Thoracic aorta (tissue), 2 donors: ENCODE measurements at regions not wholly inside any gene's neighbourhood (a gene's known extent, or its start where the extent isn't known, plus 50 kb on each side); places are given as distances from the start of the nearest gene placed in this dataset.
"Not testable (repeated sequence)": the region's sequence is repeated elsewhere in the genome, so short reads cannot be mapped to it uniquely, and the experiment has no call there.

Source experiments
- ATAC-seq: fragments of 150-250 bp; one replicate; pipeline ENCODE4 v1.8.0; 2017; ENCODE audit warnings: low read depth; ENCODE audit not compliant: insufficient number of reproducible peaks, low FRiP score
- DNase-seq: peaks from one replicate; pipeline ENCODE4 v3.0.0-alpha.2; 2020; ENCODE audit warnings: low spot score
- H3K27ac ChIP-seq, 2 donors: fragments of 200-600 bp; sonication (generic); 1 replicate in 1 of 2; 2 replicates in 1 of 2; pipeline ENCODE4 v1.5.1; 2016; ENCODE audit warnings: mild to moderate bottlenecking in 2 of 2, moderate library complexity in 2 of 2
- H3K27me3 ChIP-seq: fragments of 200-600 bp; sonication (generic); replicated peaks from 2 replicates; pipeline ENCODE4 v1.6.0; 2016; ENCODE audit warnings: mild to moderate bottlenecking; ENCODE audit not compliant: insufficient read depth
- H3K36me3 ChIP-seq: fragments of 200-600 bp; sonication (generic); one replicate; pipeline ENCODE4 v1.5.1; 2016
- H3K4me1 ChIP-seq, 2 donors: fragments of 200-600 bp; sonication (generic); 1 replicate in 1 of 2; 2 replicates in 1 of 2; pipeline versions ENCODE4 v1.5.1 to v1.6.0; 2016; ENCODE audit warnings: low read depth in 2 of 2, mild to moderate bottlenecking in 1 of 2; ENCODE audit not compliant: control insufficient read depth in 1 of 2
- H3K4me3 ChIP-seq: fragments of 200-600 bp; sonication (generic); 2 replicates; pipeline ENCODE4 v1.5.1; 2016; ENCODE audit warnings: mild to moderate bottlenecking
- H3K9me3 ChIP-seq: fragments of 200-600 bp; sonication (generic); 2 replicates; pipeline ENCODE4 v1.5.1; 2016
- CTCF ChIP-seq: fragments of 200-600 bp; sonication (generic); IDR thresholded peaks from one replicate; pipeline ENCODE4 v1.5.1; 2019; ENCODE audit warnings: antibody characterized with exemption

DNA sequence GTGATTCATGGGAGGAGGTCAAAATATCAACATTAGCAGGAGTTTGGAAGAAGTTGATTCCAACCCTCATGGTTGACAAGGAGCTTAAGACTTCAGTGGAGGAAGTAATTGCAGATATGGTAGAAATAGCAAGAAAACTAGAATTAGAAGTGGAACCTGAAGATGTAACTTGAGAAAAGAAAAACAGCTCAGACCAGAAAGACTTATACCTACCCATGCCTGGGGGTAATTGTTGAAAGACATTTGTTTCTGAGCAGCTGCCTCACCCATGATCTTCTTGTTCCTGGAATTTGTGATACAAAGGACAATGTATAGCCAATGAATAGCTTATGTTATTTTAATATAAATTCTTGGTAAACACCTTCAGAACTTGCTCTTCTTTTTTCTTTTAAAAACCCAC lies 128.6 kb downstream of the LRIG2 start:
- no peak overlapping the region for H3K4me3 ChIP-seq
- DNase-seq (no peak), ATAC-seq (no peak)
- TF ChIP-seq CTCF: no peak
- no peaks in the 10 kb centered on the region for H3K27me3 ChIP-seq
- H3K36me3 ChIP-seq: no peaks in the 10 kb centered on the region
- H3K9me3 ChIP-seq: peaks cover 3% of the 10 kb centered on the region
- no peaks in the 10 kb centered on the region for H3K4me1 ChIP-seq
- H3K27ac ChIP-seq: no peak overlapping the region

DNA sequence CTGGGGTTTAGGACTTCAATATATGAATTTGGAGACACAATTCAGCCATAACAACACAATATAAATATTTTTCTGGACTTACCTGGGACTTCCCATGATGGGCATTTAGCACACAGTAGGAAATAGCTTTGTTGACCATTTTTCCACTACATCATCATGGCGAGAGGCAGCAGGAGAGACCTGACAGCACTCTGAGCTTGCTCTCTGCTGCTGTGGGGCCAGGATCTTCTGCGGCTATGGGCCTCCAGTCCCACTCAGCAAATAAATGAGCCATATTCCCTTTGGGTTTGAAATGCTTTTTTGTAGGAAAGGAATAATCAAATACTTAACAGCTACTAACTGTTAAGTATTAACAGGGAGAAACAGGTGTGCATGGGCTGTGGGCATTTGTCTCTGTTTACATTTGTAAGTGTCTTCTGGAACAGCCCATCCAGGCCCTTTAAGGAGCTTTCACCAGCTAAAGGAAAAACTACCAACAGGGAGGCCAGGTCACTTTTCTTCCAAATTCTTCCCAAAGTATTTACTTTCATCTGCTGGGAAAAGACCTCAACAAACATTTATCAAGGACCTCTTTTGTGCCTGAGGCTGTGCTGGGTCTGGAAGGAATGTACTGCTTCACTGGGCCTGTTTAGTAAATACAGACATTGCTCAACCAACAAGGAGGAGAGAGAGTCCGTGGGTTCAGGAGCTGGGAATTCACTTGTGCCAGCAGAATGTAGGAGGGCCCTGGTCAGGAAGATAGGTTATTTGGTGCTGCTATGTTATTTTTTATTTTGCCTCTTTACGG lies 133.2 kb downstream of the LRIG2 start:
- TF ChIP-seq CTCF: no peak

DNA sequence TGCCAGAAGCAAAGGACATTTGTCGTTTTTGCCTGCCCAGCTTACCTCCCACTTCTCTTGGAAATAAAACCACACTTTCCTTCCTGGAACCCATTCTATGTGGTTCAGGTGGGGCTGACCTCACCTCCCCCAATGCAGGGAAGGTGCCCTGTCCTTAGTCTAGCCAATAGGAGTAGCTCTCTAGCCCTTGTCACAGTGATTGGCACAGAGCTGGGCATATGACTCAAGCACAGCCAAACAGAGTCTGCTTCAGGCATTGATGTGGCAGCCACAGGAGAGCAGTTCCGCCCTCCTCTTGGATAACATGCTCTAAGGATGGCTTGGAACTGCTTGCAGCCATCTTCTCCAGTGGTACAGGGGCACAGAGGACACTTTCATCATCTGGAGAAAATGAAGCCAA lies 134.0 kb downstream of the LRIG2 start:
- TF ChIP-seq CTCF: no peak
- Histone ChIP-seq H3K27me3 (no peaks in the 10 kb centered on the region), H3K9me3 (peaks cover 3% of the 10 kb centered on the region), H3K27ac (no peak overlapping the region), H3K36me3 (no peaks in the 10 kb centered on the region), H3K4me3 (no peak overlapping the region), H3K4me1 (no peaks in the 10 kb centered on the region)
- DNase-seq: no peak
- ATAC-seq: no peak

More for the DNA sequence above, 133.2 kb downstream of the LRIG2 start:
- Histone ChIP-seq H3K36me3 (no peaks in the 10 kb centered on the region), H3K4me3 (no peak overlapping the region), H3K27me3 (no peaks in the 10 kb centered on the region), H3K4me1 (no peaks in the 10 kb centered on the region), H3K27ac (no peak overlapping the region), H3K9me3 (peaks cover 3% of the 10 kb centered on the region)
- DNase-seq (no peak), ATAC-seq (no peak)

DNA sequence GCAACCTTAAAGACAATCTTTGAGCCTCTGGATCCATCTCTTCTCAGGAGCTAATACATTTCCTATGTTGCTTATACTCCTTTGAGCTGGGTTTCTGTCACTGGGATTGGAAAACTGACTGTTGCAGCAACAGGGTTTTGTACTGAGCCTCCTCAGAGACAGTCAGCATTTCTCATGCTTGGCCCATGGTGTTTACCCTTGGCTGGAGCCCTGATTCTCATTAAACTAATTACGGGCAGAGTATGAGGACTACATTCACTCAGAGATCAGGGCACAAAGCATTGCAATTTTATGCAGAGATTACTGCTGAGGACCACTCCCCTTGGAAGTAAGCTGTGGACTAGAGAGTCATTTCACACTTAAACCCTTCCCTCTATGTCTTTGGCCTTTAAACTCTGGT lies 134.5 kb downstream of the LRIG2 start:
- DNase-seq (no peak), ATAC-seq (no peak)
- TF ChIP-seq CTCF: no peak
- H3K36me3 ChIP-seq: no peaks in the 10 kb centered on the region
- no peak overlapping the region for H3K4me3 ChIP-seq
- no peak overlapping the region for H3K27ac ChIP-seq
- no peaks in the 10 kb centered on the region for H3K27me3 ChIP-seq
- no peaks in the 10 kb centered on the region for H3K4me1 ChIP-seq
- H3K9me3 ChIP-seq: peaks cover 3% of the 10 kb centered on the region

DNA sequence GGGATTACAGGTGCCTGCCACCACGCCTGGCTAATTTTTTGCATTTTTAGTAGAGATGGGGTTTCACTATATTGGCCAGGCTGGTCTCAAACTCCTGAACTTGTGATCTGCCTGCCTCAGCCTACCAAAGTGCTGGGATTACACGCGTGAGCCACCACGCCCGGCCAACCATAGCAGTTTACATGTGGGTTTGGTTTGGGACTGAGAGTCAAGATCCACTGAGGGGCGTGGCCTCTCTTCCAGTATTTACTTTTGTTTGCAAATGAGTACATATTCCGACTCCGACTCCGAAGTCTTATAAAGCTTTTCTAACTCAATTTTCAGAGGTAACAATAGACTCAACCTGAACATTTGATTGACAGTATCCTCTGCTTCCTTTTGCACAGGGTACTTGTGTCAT lies 135.4 kb downstream of the LRIG2 start:
- H3K4me3 ChIP-seq, DNase-seq, H3K27ac ChIP-seq, H3K27me3 ChIP-seq, H3K36me3 ChIP-seq, H3K4me1 ChIP-seq, ATAC-seq, H3K9me3 ChIP-seq: not testable (repeated sequence)

DNA sequence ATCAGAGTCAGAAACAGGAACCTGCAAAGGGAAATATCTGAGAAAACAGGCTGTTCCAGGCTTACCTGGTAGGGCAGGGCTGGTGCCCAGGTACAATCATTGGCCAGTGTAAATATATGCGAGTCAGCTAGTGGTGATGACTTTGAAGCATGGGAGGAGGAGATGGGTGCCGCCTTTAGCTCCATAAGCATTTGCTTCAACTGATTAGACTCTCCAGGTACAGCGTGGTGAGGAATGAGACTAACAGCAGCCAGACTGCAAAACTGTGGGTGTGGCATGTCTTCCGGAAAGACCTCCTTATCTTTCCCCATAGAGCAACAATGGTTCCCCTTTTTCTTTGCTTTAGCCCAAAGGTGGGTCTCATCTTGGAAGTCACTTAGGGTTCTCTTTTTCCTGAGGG lies 137.2 kb downstream of the LRIG2 start:
- H3K4me3 ChIP-seq: no peak overlapping the region
- no peaks in the 10 kb centered on the region for H3K4me1 ChIP-seq
- H3K9me3 ChIP-seq: no peaks in the 10 kb centered on the region
- no peak for TF ChIP-seq CTCF
- H3K36me3 ChIP-seq: no peaks in the 10 kb centered on the region
- ATAC-seq (no peak), DNase-seq (no peak)
- no peaks in the 10 kb centered on the region for H3K27me3 ChIP-seq
- H3K27ac ChIP-seq: no peak overlapping the region
